ENCODE measurements at regions not wholly inside any gene's neighbourhood (a gene's known extent, or its start where the extent isn't known, plus 50 kb on each side); places are given as distances from the start of the nearest gene placed in this dataset.
A peak's percentile ranks its signal among the peaks of the same experiment; 100 is the strongest.

- intact Hi-C loops (cut with DNase I): no loop called here
- no peaks in the 10 kb centered on the region for H3K36me3 ChIP-seq (replicated peaks in 1 of 2)
- no peaks in the 10 kb centered on the region for H3K4me1 ChIP-seq (replicated peaks in 1 of 2)
- TF ChIP-seq POLR2A (IDR thresholded peaks at IDR 0.05) (no peak), CTCF (IDR thresholded peaks at IDR 0.05) (no peak)
- H3K4me3 ChIP-seq: no peak overlapping the region
- no peaks in the 10 kb centered on the region for H3K9me3 ChIP-seq (replicated peaks in 1 of 3)
- 49 to 58% (median 53%) methylated on average over 6 of the region's 6 CpGs for WGBS, 4 donors
- H3K27ac ChIP-seq: no peak overlapping the region
- DNase-seq: no peak
- H3K27me3 ChIP-seq: no peaks in the 10 kb centered on the region
These were observed 297.4 kb downstream of the TENT4A start for GRCh38 chr5:7010591-7010990.

- intact Hi-C loops (cut with DNase I): no loop called here
- H3K9me3 ChIP-seq (replicated peaks in 1 of 3): no peaks in the 10 kb centered on the region
- H3K36me3 ChIP-seq (replicated peaks in 1 of 2): no peaks in the 10 kb centered on the region
- no peak for DNase-seq
- no peak for TF ChIP-seq POLR2A (IDR thresholded peaks at IDR 0.05)
- no peak for TF ChIP-seq CTCF (IDR thresholded peaks at IDR 0.05)
- H3K4me3 ChIP-seq: no peak overlapping the region
- H3K27ac ChIP-seq: no peak overlapping the region
- H3K27me3 ChIP-seq: no peaks in the 10 kb centered on the region
- WGBS, 4 donors: 67 to 83% (median 75%) methylated on average over 2 of the region's 2 CpGs
- H3K4me1 ChIP-seq (replicated peaks in 1 of 2): no peaks in the 10 kb centered on the region
These were observed 298.8 kb downstream of the TENT4A start for GRCh38 chr5:7012057-7012456.

- no peak overlapping the region for H3K4me3 ChIP-seq
- H3K4me1 ChIP-seq (replicated peaks in 1 of 2): no peaks in the 10 kb centered on the region
- no peaks in the 10 kb centered on the region for H3K36me3 ChIP-seq (replicated peaks in 1 of 2)
- 58 to 70% (median 63%) methylated on average over 2 of the region's 2 CpGs for WGBS, 4 donors
- intact Hi-C loops (cut with DNase I): no loop called here
- H3K27me3 ChIP-seq: no peaks in the 10 kb centered on the region
- H3K9me3 ChIP-seq (replicated peaks in 1 of 3): no peaks in the 10 kb centered on the region
- TF ChIP-seq POLR2A (IDR thresholded peaks at IDR 0.05) (no peak), CTCF (IDR thresholded peaks at IDR 0.05) (no peak)
- no peak for DNase-seq
- H3K27ac ChIP-seq: no peak overlapping the region
These were observed 301.4 kb downstream of the TENT4A start for GRCh38 chr5:7014611-7015010.

- DNase-seq: peak in 2 of 7 donors; percentile 2 to 13
- Histone ChIP-seq H3K36me3 (replicated peaks in 1 of 2) (no peaks in the 10 kb centered on the region), H3K27me3 (no peaks in the 10 kb centered on the region), H3K4me1 (replicated peaks in 1 of 2) (no peaks in the 10 kb centered on the region), H3K4me3 (no peak overlapping the region), H3K9me3 (replicated peaks in 1 of 3) (no peaks in the 10 kb centered on the region), H3K27ac (no peak overlapping the region)
- TF ChIP-seq POLR2A (IDR thresholded peaks at IDR 0.05): no peak
- peak in 2 of 6 experiments; percentile 8 for TF ChIP-seq CTCF (IDR thresholded peaks at IDR 0.05)
- WGBS, 4 donors: 66 to 79% (median 72%) methylated on average over 6 of the region's 6 CpGs
- intact Hi-C loops (cut with DNase I): no loop called here
These were observed 302.5 kb downstream of the TENT4A start for GRCh38 chr5:7015586-7016256.
